ENCODE measurements at regions not wholly inside any gene's neighbourhood (a gene's known extent, or its start where the extent isn't known, plus 50 kb on each side); places are given as distances from the start of the nearest gene placed in this dataset.

- no peaks in the 10 kb centered on the region for H3K27me3 ChIP-seq (ENCODE audit: insufficient read depth)
- H3K4me2 ChIP-seq = no peak overlapping the region
- no peaks in the 10 kb centered on the region for H4K20me1 ChIP-seq (ENCODE audit: insufficient read depth)
- H2AFZ ChIP-seq (ENCODE audit: low read depth) = no peak overlapping the region
- 76% methylated on average over 2 of the region's 2 CpGs for WGBS (ENCODE audit: low lambda C conversion rate)
- POLR2A ChIA-PET = no interaction called here
- peaks cover 0 to 2% of the 10 kb centered on the region in 2 experiments; a peak in 2 of 4 replicates for H3K4me1 ChIP-seq (ENCODE audit: control insufficient read depth in 1 of 2, insufficient read depth in 2 of 2, low read depth in 1 of 2, low read length in 1 of 2)
- no peak overlapping the region for H3K27ac ChIP-seq (ENCODE audit: low read depth in 2 of 2, low read length in 1 of 2)
- no peaks in the 10 kb centered on the region for H3K36me3 ChIP-seq (replicated peaks in 1 of 2; ENCODE audit: control insufficient read depth in 1 of 2, insufficient read depth in 2 of 2, low read length in 1 of 2)
- TF ChIP-seq PBX3 (IDR thresholded peaks at IDR 0.05) = 0 out of 2 replicates have a peak, but pooled peaks have one; percentile 16
- no peak for TF ChIP-seq FOSL2 (IDR thresholded peaks at IDR 0.05; ENCODE audit: borderline replicate concordance, low read depth)
- H3K79me2 ChIP-seq (ENCODE audit: insufficient read depth) = no peaks in the 10 kb centered on the region
- no peak overlapping the region for H3K4me3 ChIP-seq (ENCODE audit: low read depth in 2 of 2, low read length in 1 of 2)
- CTCF ChIA-PET = interaction anchor here (1.0 kb wide), 1 partner anchor 982 kb away, joined by 3 read pairs; no protein-coding TSS in a partner anchor
- no peak overlapping the region for H3K9ac ChIP-seq
- DNase-seq = no peak
- no peaks in the 10 kb centered on the region for H3K9me2 ChIP-seq
- H3F3A ChIP-seq (replicated peaks; ENCODE audit: insufficient read depth) = no peaks in the 10 kb centered on the region
- no peaks in the 10 kb centered on the region for H3K9me3 ChIP-seq
These were observed 985.1 kb upstream of the SLIT2 start for GRCh38 chr4:19266566-19266965.

GRCh38 chr4:19262467-19262866, 989.2 kb upstream of the SLIT2 start:
- H3F3A ChIP-seq (replicated peaks; ENCODE audit: insufficient read depth) = no peaks in the 10 kb centered on the region
- no peaks in the 10 kb centered on the region for H3K27me3 ChIP-seq (ENCODE audit: insufficient read depth)
- no peaks in the 10 kb centered on the region for H3K36me3 ChIP-seq (replicated peaks in 1 of 2; ENCODE audit: control insufficient read depth in 1 of 2, insufficient read depth in 2 of 2, low read length in 1 of 2)
- POLR2A ChIA-PET = no interaction called here
- H3K9me3 ChIP-seq = 0 out of 2 replicates have a peak, but pooled peaks cover 4% of the 10 kb centered on the region
- TF ChIP-seq SIN3A (IDR thresholded peaks at IDR 0.05; ENCODE audit: borderline replicate concordance, low read depth, low read length) = no peak
- TF ChIP-seq TAF1 (IDR thresholded peaks at IDR 0.05; ENCODE audit: borderline replicate concordance, low read depth, low read length) = no peak
- TF ChIP-seq USF2 (IDR thresholded peaks at IDR 0.05; ENCODE audit: borderline replicate concordance, low read depth, low read length) = no peak
- no peak for TF ChIP-seq RAD21 (IDR thresholded peaks at IDR 0.05; ENCODE audit: low read length)
- no peak for TF ChIP-seq FOXM1 (IDR thresholded peaks at IDR 0.05; ENCODE audit: low read depth)
- no peak for TF ChIP-seq MXI1 (IDR thresholded peaks at IDR 0.05; ENCODE audit: low read depth, low read length)
- TF ChIP-seq NFIC (IDR thresholded peaks at IDR 0.05; ENCODE audit: borderline replicate concordance) = peak; percentile 34; the same call in 1 of the 2 replicates
- no peak for TF ChIP-seq CHD2 (IDR thresholded peaks at IDR 0.05; ENCODE audit: low read length, partially characterized antibody)
- TF ChIP-seq PBX3 (IDR thresholded peaks at IDR 0.05) = peak; percentile 38; the same call in 1 of the 2 replicates
- TF ChIP-seq CTCF (IDR thresholded peaks at IDR 0.05) = no peak
- TF ChIP-seq ZBTB33 (IDR thresholded peaks at IDR 0.05; ENCODE audit: borderline replicate concordance, low read depth) = no peak
- peak in 1 of 2 experiments; percentile 38; a peak in 2 of 4 replicates for TF ChIP-seq EP300 (IDR thresholded peaks at IDR 0.05; ENCODE audit: borderline replicate concordance in 1 of 2, low read depth in 1 of 2, low read length in 1 of 2)
- TF ChIP-seq MAX (IDR thresholded peaks at IDR 0.05; ENCODE audit: low read depth) = no peak
- TF ChIP-seq SMC3 (IDR thresholded peaks at IDR 0.05; ENCODE audit: low read depth, low read length) = no peak
- no peak for TF ChIP-seq RFX5 (IDR thresholded peaks at IDR 0.05; ENCODE audit: low read length)
- TF ChIP-seq RXRA (IDR thresholded peaks at IDR 0.05; ENCODE audit: borderline replicate concordance, low read depth) = no peak
- TF ChIP-seq ELF1 (IDR thresholded peaks at IDR 0.05) = no peak
- no peak for TF ChIP-seq JUND (IDR thresholded peaks at IDR 0.05)
- peak; percentile 35 for TF ChIP-seq TCF12 (IDR thresholded peaks at IDR 0.05)
- peak overlapping the region; percentile 34 for H3K4me2 ChIP-seq
- H3K9me2 ChIP-seq = no peaks in the 10 kb centered on the region
- H4K20me1 ChIP-seq (ENCODE audit: insufficient read depth) = no peaks in the 10 kb centered on the region
- peak overlapping the region; percentile 32 to 63; a peak in 2 of 4 replicates for H3K27ac ChIP-seq (ENCODE audit: low read depth in 2 of 2, low read length in 1 of 2)
- H2AFZ ChIP-seq (ENCODE audit: low read depth) = peak overlapping the region; percentile 65; the same call in 1 of the 2 replicates
- H3K4me3 ChIP-seq (ENCODE audit: low read depth in 2 of 2, low read length in 1 of 2) = peak overlapping the region in 1 of 2 experiments; percentile 40; a peak in 3 of 4 replicates
- no peaks in the 10 kb centered on the region for H3K79me2 ChIP-seq (ENCODE audit: insufficient read depth)
- H3K4me1 ChIP-seq (ENCODE audit: control insufficient read depth in 1 of 2, insufficient read depth in 2 of 2, low read depth in 1 of 2, low read length in 1 of 2) = peaks cover 0 to 2% of the 10 kb centered on the region in 2 experiments; a peak in 2 of 4 replicates
- no peak for DNase-seq
- CTCF ChIA-PET = no interaction called here
- WGBS (ENCODE audit: low lambda C conversion rate) = 7% methylated on average over 2 of the region's 2 CpGs
- H3K9ac ChIP-seq = no peak overlapping the region

All from SK-N-SH (cell line).